HUES64 (cell line): ENCODE measurements at regions not wholly inside any gene's neighbourhood (a gene's known extent, or its start where the extent isn't known, plus 50 kb on each side); places are given as distances from the start of the nearest gene placed in this dataset.
A peak's percentile ranks its signal among the peaks of the same experiment; 100 is the strongest.
"Not testable (repeated sequence)": the region's sequence is repeated elsewhere in the genome, so short reads cannot be mapped to it uniquely, and the experiment has no call there.

Experiments
- H3K27ac ChIP-seq: 2 replicates; pipeline ENCODE4 v1.7.0; 2013; ENCODE audit warnings: low read depth, low read length, inconsistent platforms
- H3K27me3 ChIP-seq: 2 replicates; pipeline ENCODE4 v1.6.1; 2013; ENCODE audit warnings: mild to moderate bottlenecking, low read length; ENCODE audit not compliant: insufficient read depth
- H3K36me3 ChIP-seq: 2 replicates; pipeline ENCODE4 v1.6.1; 2013; ENCODE audit warnings: mild to moderate bottlenecking, low read length; ENCODE audit not compliant: insufficient read depth
- H3K4me1 ChIP-seq: 2 replicates; pipeline ENCODE4 v1.6.1; 2013; ENCODE audit warnings: mild to moderate bottlenecking, low read length, moderate library complexity; ENCODE audit not compliant: insufficient read depth
- H3K4me3 ChIP-seq: 2 replicates; pipeline ENCODE4 v1.5.1; 2013; ENCODE audit warnings: mild to moderate bottlenecking, low read length, moderate library complexity
- H3K9ac ChIP-seq: 2 replicates; pipeline ENCODE4 v1.6.1; 2013; ENCODE audit warnings: mild to moderate bottlenecking, low read depth, low read length
- H3K9me3 ChIP-seq: 2 replicates; pipeline ENCODE4 v1.6.1; 2013; ENCODE audit warnings: low read depth, low read length; ENCODE audit not compliant: insufficient read depth
- WGBS: fragments of 150-250, 120-280 bp; methylation state at CpG from one replicate; pipeline ENCODE4 v1.1.7; 2013; ENCODE audit warnings: missing lambda C conversion rate; 5-methylcytosine and 5-hydroxymethylcytosine counted together

- WGBS: 92% methylated on average over 4 of the region's 5 CpGs
- H3K9ac ChIP-seq: no peak overlapping the region
- no peak overlapping the region for H3K27ac ChIP-seq
- H3K36me3 ChIP-seq: no peaks in the 10 kb centered on the region
- no peak overlapping the region for H3K4me3 ChIP-seq
- no peaks in the 10 kb centered on the region for H3K27me3 ChIP-seq
- H3K4me1 ChIP-seq: no peaks in the 10 kb centered on the region
- H3K9me3 ChIP-seq: no peaks in the 10 kb centered on the region
These were observed 381.1 kb downstream of the TFAP2B start for GRCh38 chr6:51199733-51200260.

- Histone ChIP-seq H3K9ac (no peak overlapping the region), H3K36me3 (no peaks in the 10 kb centered on the region), H3K27me3 (no peaks in the 10 kb centered on the region), H3K4me1 (no peaks in the 10 kb centered on the region), H3K27ac (no peak overlapping the region), H3K4me3 (no peak overlapping the region), H3K9me3 (no peaks in the 10 kb centered on the region)
- WGBS: 94% methylated on average over 1 of the region's 1 CpG
These were observed 382.0 kb downstream of the TFAP2B start for GRCh38 chr6:51200676-51201075.

- H3K36me3 ChIP-seq, H3K27me3 ChIP-seq, H3K27ac ChIP-seq, H3K9ac ChIP-seq, H3K4me1 ChIP-seq, H3K9me3 ChIP-seq, H3K4me3 ChIP-seq: not testable (repeated sequence)
- no CpG with 5 or more reads among the region's 13 CpGs for WGBS
These were observed 384.0 kb downstream of the TFAP2B start for GRCh38 chr6:51202653-51203052.

- Histone ChIP-seq H3K9me3 (no peaks in the 10 kb centered on the region), H3K9ac (no peak overlapping the region), H3K4me3 (no peak overlapping the region), H3K27me3 (no peaks in the 10 kb centered on the region), H3K36me3 (no peaks in the 10 kb centered on the region), H3K4me1 (no peaks in the 10 kb centered on the region), H3K27ac (no peak overlapping the region)
- no CpG with 5 or more reads among the region's 1 CpG for WGBS
These were observed 384.8 kb downstream of the TFAP2B start for GRCh38 chr6:51203504-51203903.

- 96% methylated on average over 5 of the region's 5 CpGs for WGBS
- H3K4me3 ChIP-seq: not testable (repeated sequence)
These were observed 388.0 kb downstream of the TFAP2B start for GRCh38 chr6:51206686-51207085.

GRCh38 chr6:51209651-51210050 is 391.0 kb downstream of the TFAP2B start:
- Histone ChIP-seq H3K4me3 (no peak overlapping the region), H3K9ac (no peak overlapping the region), H3K4me1 (peaks cover 21% of the 10 kb centered on the region), H3K27me3 (peaks cover 13% of the 10 kb centered on the region), H3K9me3 (no peaks in the 10 kb centered on the region), H3K36me3 (no peaks in the 10 kb centered on the region), H3K27ac (no peak overlapping the region)
- WGBS: 97% methylated on average over 1 of the region's 1 CpG

More at GRCh38 chr6:51206686-51207085, 388.0 kb downstream of the TFAP2B start:
- H3K27me3 ChIP-seq, H3K9me3 ChIP-seq, H3K27ac ChIP-seq, H3K36me3 ChIP-seq, H3K9ac ChIP-seq, H3K4me1 ChIP-seq: not testable (repeated sequence)

DNA sequence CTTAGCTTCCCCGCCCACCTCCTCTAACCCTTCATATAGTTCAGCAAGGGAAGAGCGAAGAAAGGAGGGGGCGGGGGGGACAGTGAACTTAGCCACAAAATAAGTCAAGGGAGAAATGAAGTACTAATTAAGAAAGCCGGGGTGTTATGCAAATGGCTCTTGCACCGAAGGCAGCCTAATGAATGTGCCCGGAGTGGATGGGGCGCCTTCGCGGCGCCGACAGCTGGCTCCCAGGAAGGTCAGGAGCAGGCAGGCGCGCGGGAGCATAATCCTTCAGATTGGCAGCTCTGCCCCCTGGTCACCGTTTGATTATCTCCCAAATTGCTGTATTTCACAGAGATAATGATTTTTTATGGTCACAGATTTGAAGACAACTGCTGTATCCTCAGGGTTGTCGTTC is 395.1 kb downstream of the TFAP2B start:
- Histone ChIP-seq H3K27me3 (peaks cover 17% of the 10 kb centered on the region), H3K4me3 (peak overlapping the region; percentile 45), H3K27ac (no peak overlapping the region; the same call in 1 of the 2 replicates), H3K9me3 (no peaks in the 10 kb centered on the region), H3K4me1 (peaks cover 24% of the 10 kb centered on the region), H3K9ac (no peak overlapping the region), H3K36me3 (no peaks in the 10 kb centered on the region)
- 17% methylated on average over 16 of the region's 16 CpGs for WGBS

- WGBS: 40% methylated on average over 4 of the region's 4 CpGs
- no peak overlapping the region for H3K9ac ChIP-seq
These were observed 395.8 kb downstream of the TFAP2B start for GRCh38 chr6:51214442-51214841.

DNA sequence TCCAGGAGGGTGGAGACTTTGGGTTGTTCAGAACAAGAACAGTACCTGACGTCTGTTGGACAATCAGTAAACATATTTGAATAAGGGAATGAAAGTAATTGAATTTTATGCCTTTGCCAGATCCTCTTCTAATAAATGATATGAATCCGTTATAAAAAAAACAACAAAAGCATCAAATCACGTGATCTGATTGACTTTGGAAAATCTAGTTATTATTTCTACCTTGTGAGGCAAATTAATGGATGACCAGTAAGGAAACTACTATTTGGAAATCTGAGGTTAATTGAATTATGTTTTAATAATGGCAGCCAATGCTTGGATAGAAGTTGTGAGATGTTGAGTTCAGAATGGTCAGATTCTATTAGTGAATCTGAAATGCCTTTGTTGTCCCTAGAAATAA is 399.5 kb downstream of the TFAP2B start:
- WGBS: 72% methylated on average over 2 of the region's 3 CpGs
- H3K9ac ChIP-seq: no peak overlapping the region
- H3K36me3 ChIP-seq: no peaks in the 10 kb centered on the region
- H3K4me3 ChIP-seq: no peak overlapping the region
- no peak overlapping the region for H3K27ac ChIP-seq
- no peaks in the 10 kb centered on the region for H3K9me3 ChIP-seq
- H3K27me3 ChIP-seq: peaks cover 17% of the 10 kb centered on the region
- H3K4me1 ChIP-seq: peaks cover 16% of the 10 kb centered on the region

More at GRCh38 chr6:51214442-51214841, 395.8 kb downstream of the TFAP2B start:
- peaks cover 24% of the 10 kb centered on the region for H3K4me1 ChIP-seq
- no peak overlapping the region; the same call in 1 of the 2 replicates for H3K27ac ChIP-seq
- H3K4me3 ChIP-seq: peak overlapping the region; percentile 45
- peaks cover 17% of the 10 kb centered on the region for H3K27me3 ChIP-seq
- no peaks in the 10 kb centered on the region for H3K9me3 ChIP-seq
- no peaks in the 10 kb centered on the region for H3K36me3 ChIP-seq

DNA sequence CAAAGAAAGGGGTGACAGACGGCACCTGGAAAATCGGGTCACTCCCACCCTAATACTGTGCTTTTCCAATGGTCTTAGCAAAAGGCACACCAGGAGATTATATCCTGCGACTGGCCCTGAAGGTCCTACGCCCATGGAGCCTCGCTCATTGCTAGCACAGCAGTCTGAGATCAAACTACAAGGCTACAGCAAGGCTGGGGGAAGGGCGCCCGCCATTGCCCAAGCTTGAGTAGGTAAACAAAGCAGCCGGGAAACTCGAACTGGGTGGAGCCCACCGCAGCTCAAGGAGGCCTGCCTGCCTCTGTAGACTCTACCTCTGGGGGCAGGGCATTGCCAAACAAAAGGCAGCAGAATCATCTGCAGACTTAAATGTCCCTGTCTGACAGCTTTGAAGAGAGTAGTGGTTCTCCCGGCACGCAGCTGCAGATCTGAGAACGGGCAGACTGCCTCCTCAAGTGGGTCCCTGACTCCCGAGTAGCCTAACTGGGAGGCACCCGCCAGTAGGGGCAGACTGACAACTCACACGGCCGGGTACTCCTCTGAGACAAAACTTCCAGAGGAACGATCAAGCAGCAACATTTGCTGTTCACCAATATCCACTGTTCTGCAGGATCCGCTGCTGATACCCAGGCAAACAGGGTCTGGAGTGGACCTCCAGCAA is 406.0 kb downstream of the TFAP2B start:
- H3K27me3 ChIP-seq, H3K9ac ChIP-seq, H3K4me3 ChIP-seq, H3K27ac ChIP-seq, H3K4me1 ChIP-seq, H3K9me3 ChIP-seq, H3K36me3 ChIP-seq: not testable (repeated sequence)
- WGBS: 65% methylated on average over 19 of the region's 19 CpGs

- no peak overlapping the region for H3K9ac ChIP-seq
- no peaks in the 10 kb centered on the region for H3K36me3 ChIP-seq
- no peak overlapping the region for H3K4me3 ChIP-seq
- H3K9me3 ChIP-seq: no peaks in the 10 kb centered on the region
- no peak overlapping the region for H3K27ac ChIP-seq
- H3K4me1 ChIP-seq: no peaks in the 10 kb centered on the region
- no peaks in the 10 kb centered on the region for H3K27me3 ChIP-seq
These were observed 422.7 kb downstream of the TFAP2B start for GRCh38 chr6:51241376-51241775.

DNA sequence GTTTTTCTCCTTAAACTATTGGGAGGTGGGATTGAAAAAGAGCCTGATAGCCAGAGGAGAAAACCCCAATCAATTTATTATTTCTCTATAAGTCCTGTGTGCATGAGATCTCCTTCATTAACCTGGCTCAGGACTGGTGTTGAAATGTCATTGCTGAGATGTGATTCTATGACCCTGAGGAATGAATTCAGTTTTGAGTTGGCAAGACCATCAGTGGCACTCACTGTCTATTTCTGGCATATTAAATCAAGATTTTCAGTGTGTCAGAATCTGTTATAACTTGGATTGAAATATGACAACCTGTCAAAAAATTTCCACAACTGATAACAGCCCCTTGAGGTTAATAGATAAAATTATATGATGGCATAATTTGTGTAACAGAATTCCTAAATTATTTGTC is 431.1 kb downstream of the TFAP2B start:
- H3K27me3 ChIP-seq: no peaks in the 10 kb centered on the region
- no peaks in the 10 kb centered on the region for H3K9me3 ChIP-seq
- no peak overlapping the region for H3K4me3 ChIP-seq
- no peak overlapping the region for H3K9ac ChIP-seq
- H3K36me3 ChIP-seq: no peaks in the 10 kb centered on the region
- no peaks in the 10 kb centered on the region for H3K4me1 ChIP-seq
- H3K27ac ChIP-seq: no peak overlapping the region
